ACC112 (cell line): ENCODE measurements at regions not wholly inside any gene's neighbourhood (a gene's known extent, or its start where the extent isn't known, plus 50 kb on each side); places are given as distances from the start of the nearest gene placed in this dataset.

Source experiments
- H2AFZ ChIP-seq: fragments of 200-600 bp; sonication (generic); one replicate; pipeline ENCODE4 v1.6.0; 2017; ENCODE audit warnings: antibody characterized with exemption, low read length; ENCODE audit not compliant: unreplicated experiment
- H3K27ac ChIP-seq: fragments of 200-600 bp; sonication (generic); 2 replicates; pipeline ENCODE4 v1.5.1; 2014; ENCODE audit warnings: low read depth, mild to moderate bottlenecking, antibody characterized with exemption, low read length, moderate library complexity
- H3K27me3 ChIP-seq: fragments of 200-600 bp; sonication (generic); 2 replicates; pipeline ENCODE4 v1.6.1; 2014; ENCODE audit warnings: mild to moderate bottlenecking, antibody characterized with exemption, low read length, moderate library complexity, mixed read lengths; ENCODE audit not compliant: insufficient read depth
- H3K36me3 ChIP-seq: fragments of 200-600 bp; sonication (generic); 2 replicates; pipeline ENCODE4 v1.6.1; 2016; ENCODE audit warnings: mild to moderate bottlenecking, antibody characterized with exemption, low read length, moderate library complexity, mixed read lengths; ENCODE audit not compliant: insufficient read depth
- H3K4me1 ChIP-seq: fragments of 200-600 bp; sonication (generic); one replicate; pipeline ENCODE4 v1.6.1; 2016; ENCODE audit warnings: low read length, mixed read lengths; ENCODE audit not compliant: insufficient read depth, unreplicated experiment, control insufficient read depth
- H3K4me3 ChIP-seq: fragments of 200-600 bp; sonication (generic); 2 replicates; pipeline ENCODE4 v1.5.1; 2014; ENCODE audit warnings: mild to moderate bottlenecking, low read depth, low read length
- H3K79me2 ChIP-seq: fragments of 200-600 bp; sonication (generic); one replicate; pipeline ENCODE4 v1.6.0; 2016; ENCODE audit warnings: low read length; ENCODE audit not compliant: control insufficient read depth, unreplicated experiment, insufficient read depth

- H3K27me3 ChIP-seq, result no peaks in the 10 kb centered on the region
Measured at GRCh38 chrX:104342065-104342464, 87.3 kb upstream of the ESX1 start.

GRCh38 chrX:104335756-104336155 is 81.0 kb upstream of the ESX1 start:
- H2AFZ ChIP-seq, result peak overlapping the region; percentile 24
- H3K4me3 ChIP-seq, result 0 out of 2 replicates have a peak overlapping the region, but pooled peaks have one; percentile 26
- H3K27me3 ChIP-seq, result no peaks in the 10 kb centered on the region
- H3K79me2 ChIP-seq, result no peaks in the 10 kb centered on the region
- H3K4me1 ChIP-seq, result peaks cover 40% of the 10 kb centered on the region
- peak overlapping the region; percentile 86 for H3K27ac ChIP-seq
- H3K36me3 ChIP-seq, result no peaks in the 10 kb centered on the region

More at GRCh38 chrX:104342065-104342464, 87.3 kb upstream of the ESX1 start:
- Histone ChIP-seq H2AFZ (no peak overlapping the region), H3K4me1 (no peaks in the 10 kb centered on the region), H3K4me3 (no peak overlapping the region), H3K36me3 (no peaks in the 10 kb centered on the region), H3K27ac (no peak overlapping the region), H3K79me2 (no peaks in the 10 kb centered on the region)

- H3K4me3 ChIP-seq, result no peak overlapping the region
- no peak overlapping the region for H2AFZ ChIP-seq
- H3K27me3 ChIP-seq, result no peaks in the 10 kb centered on the region
- H3K79me2 ChIP-seq, result no peaks in the 10 kb centered on the region
- H3K27ac ChIP-seq, result peak overlapping the region; percentile 86
- H3K4me1 ChIP-seq, result peaks cover 48% of the 10 kb centered on the region
- no peaks in the 10 kb centered on the region for H3K36me3 ChIP-seq
Measured at GRCh38 chrX:104334971-104335370, 80.2 kb upstream of the ESX1 start.

GRCh38 chrX:104330966-104331365 is 76.2 kb upstream of the ESX1 start:
- Histone ChIP-seq H3K27ac (peak overlapping the region; percentile 87), H3K4me1 (peaks cover 42% of the 10 kb centered on the region)

GRCh38 chrX:104329731-104330130 is 75.0 kb upstream of the ESX1 start:
- peaks cover 41% of the 10 kb centered on the region for H3K4me1 ChIP-seq
- no peak overlapping the region for H2AFZ ChIP-seq
- H3K36me3 ChIP-seq, result no peaks in the 10 kb centered on the region
- no peaks in the 10 kb centered on the region for H3K79me2 ChIP-seq
- peak overlapping the region; percentile 87 for H3K27ac ChIP-seq
- H3K27me3 ChIP-seq, result no peaks in the 10 kb centered on the region
- no peak overlapping the region for H3K4me3 ChIP-seq

More at GRCh38 chrX:104330966-104331365, 76.2 kb upstream of the ESX1 start:
- H3K4me3 ChIP-seq, result no peak overlapping the region
- H2AFZ ChIP-seq, result no peak overlapping the region
- H3K27me3 ChIP-seq, result no peaks in the 10 kb centered on the region
- no peaks in the 10 kb centered on the region for H3K79me2 ChIP-seq
- H3K36me3 ChIP-seq, result no peaks in the 10 kb centered on the region

GRCh38 chrX:104325213-104325585 is 70.5 kb upstream of the ESX1 start:
- Histone ChIP-seq H3K27ac (peak overlapping the region; percentile 89), H3K4me3 (peak overlapping the region; percentile 42; the same call in 1 of the 2 replicates), H3K36me3 (no peaks in the 10 kb centered on the region), H3K79me2 (no peaks in the 10 kb centered on the region), H3K27me3 (no peaks in the 10 kb centered on the region), H3K4me1 (peaks cover 23% of the 10 kb centered on the region), H2AFZ (peak overlapping the region; percentile 80)

GRCh38 chrX:104324461-104325212 is 69.9 kb upstream of the ESX1 start:
- no peaks in the 10 kb centered on the region for H3K79me2 ChIP-seq
- peaks cover 23% of the 10 kb centered on the region for H3K4me1 ChIP-seq
- peak overlapping the region; percentile 42; the same call in 1 of the 2 replicates for H3K4me3 ChIP-seq
- H2AFZ ChIP-seq, result peak overlapping the region; percentile 80
- peak overlapping the region; percentile 89 for H3K27ac ChIP-seq
- no peaks in the 10 kb centered on the region for H3K36me3 ChIP-seq
- H3K27me3 ChIP-seq, result no peaks in the 10 kb centered on the region

- Histone ChIP-seq H3K27ac (peak overlapping the region; percentile 8; the same call in 1 of the 2 replicates), H3K4me3 (no peak overlapping the region), H3K36me3 (no peaks in the 10 kb centered on the region), H2AFZ (no peak overlapping the region), H3K4me1 (peaks cover 34% of the 10 kb centered on the region), H3K27me3 (no peaks in the 10 kb centered on the region), H3K79me2 (no peaks in the 10 kb centered on the region)
Measured at GRCh38 chrX:104319346-104319745, 64.6 kb upstream of the ESX1 start.

GRCh38 chrX:104318330-104319009 is 63.7 kb upstream of the ESX1 start:
- Histone ChIP-seq H3K36me3 (no peaks in the 10 kb centered on the region), H3K4me3 (no peak overlapping the region)

GRCh38 chrX:104316739-104317138 is 62.0 kb upstream of the ESX1 start:
- H3K27ac ChIP-seq, result no peak overlapping the region
- no peak overlapping the region for H2AFZ ChIP-seq
- H3K36me3 ChIP-seq, result no peaks in the 10 kb centered on the region
- no peak overlapping the region for H3K4me3 ChIP-seq
- H3K27me3 ChIP-seq, result no peaks in the 10 kb centered on the region
- H3K4me1 ChIP-seq, result peaks cover 31% of the 10 kb centered on the region
- no peaks in the 10 kb centered on the region for H3K79me2 ChIP-seq

More at GRCh38 chrX:104318330-104319009, 63.7 kb upstream of the ESX1 start:
- no peak overlapping the region for H2AFZ ChIP-seq
- no peaks in the 10 kb centered on the region for H3K79me2 ChIP-seq
- H3K27ac ChIP-seq, result peak overlapping the region; percentile 41; the same call in 1 of the 2 replicates
- no peaks in the 10 kb centered on the region for H3K27me3 ChIP-seq
- peaks cover 31% of the 10 kb centered on the region for H3K4me1 ChIP-seq
